ENCODE measurements at regions not wholly inside any gene's neighbourhood (a gene's known extent, or its start where the extent isn't known, plus 50 kb on each side); places are given as distances from the start of the nearest gene placed in this dataset.
"Not testable (repeated sequence)": the region's sequence is repeated elsewhere in the genome, so short reads cannot be mapped to it uniquely, and the experiment has no call there.

DNA sequence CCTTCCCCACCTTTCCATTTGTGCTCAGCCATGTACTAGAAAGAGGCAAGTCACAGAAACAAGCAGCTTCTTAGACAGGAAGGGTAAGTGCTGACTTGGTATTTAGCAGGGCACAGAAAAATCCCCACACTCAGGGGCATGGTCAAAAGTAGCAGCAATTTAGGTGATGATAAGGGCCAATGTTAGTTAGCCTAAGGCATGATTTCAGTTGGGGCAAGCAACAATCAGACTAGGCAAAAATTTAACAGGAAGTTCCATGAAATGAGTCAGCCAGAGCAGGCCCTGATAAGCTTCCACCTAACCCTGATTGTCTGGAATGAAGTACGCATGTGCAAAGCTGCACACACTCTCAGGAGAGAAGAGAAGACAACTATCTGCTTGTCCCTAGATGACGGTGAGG is 423.4 kb upstream of the UBE2E2 start:
- DNase-seq, result no peak

DNA sequence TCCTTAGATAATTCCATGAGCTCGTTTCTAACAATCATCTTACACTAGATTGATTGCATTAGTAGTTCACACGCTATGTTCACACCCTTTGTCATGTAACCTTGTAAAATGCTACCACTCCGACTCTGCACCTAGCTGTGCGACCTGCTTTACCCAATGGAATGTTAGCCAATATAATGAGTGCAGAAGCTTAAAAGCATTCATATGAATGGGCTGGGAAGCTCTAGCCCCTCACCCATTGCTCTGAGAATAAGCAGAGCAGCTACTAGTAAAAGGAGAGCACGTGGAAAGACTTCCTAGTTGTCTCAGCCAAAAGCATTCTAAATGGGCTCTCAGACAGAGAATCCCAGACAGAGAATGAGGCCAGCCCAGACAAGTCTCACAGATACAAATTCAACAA is 410.6 kb upstream of the UBE2E2 start:
- no peak for DNase-seq

DNA sequence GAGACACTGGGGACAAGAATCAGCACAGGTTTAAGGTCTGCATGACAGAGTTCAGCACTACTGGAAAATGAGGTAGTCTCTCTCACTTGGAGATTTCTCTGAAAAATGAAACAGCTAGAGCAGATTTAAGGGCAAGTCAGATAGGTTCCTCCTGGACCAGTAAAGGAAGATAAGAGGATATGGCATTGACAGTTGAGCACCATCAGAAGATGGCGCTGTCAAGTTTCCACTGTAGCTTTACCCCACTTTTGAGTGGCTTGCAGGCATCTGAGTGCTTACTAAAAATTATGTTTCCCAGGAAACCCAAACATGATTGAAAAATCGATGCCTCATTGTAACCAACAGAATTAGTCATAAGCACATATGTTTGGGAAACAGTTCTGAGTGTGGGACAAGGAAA is 407.2 kb upstream of the UBE2E2 start:
- DNase-seq, result no peak

DNA sequence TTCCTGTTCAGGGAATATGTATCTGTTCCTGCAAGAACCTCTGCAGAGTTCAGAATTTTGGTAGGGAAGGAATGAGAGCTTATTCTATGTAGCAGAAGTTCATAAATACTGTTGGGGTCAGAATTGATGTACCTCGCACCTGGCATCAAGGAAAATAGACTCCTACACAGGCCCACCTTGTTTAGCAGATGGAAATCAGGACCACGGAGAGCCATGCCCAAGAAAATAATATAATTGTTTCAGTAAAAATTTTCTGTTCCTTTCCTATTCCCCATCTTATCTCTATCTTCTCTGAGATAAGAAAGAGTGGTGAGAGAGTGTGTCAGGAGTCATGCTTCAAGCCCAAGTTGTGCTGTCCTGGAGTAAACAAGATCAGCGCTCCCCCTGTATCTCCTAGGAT is 404.7 kb upstream of the UBE2E2 start:
- no peak for DNase-seq

DNA sequence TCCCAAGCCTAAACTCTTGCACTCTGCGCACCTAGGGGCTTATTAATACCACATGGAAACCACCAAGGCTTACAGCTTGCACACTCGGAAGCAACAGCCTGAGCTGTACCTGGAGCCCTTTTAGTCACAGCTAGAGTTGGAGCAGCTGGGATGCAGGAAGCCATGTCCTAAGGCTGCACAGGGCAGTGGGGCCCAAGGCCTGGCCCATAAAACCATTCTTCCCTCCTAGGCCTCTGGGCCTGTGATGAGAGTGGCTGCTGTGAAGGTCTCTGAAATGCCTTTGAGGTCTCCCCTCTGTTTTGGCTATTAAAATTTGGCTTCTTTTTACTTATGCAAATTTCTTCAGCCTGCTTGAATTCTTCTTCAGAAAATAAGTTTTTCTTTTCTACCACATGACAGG is 383.9 kb upstream of the UBE2E2 start:
- DNase-seq, result no peak

DNA sequence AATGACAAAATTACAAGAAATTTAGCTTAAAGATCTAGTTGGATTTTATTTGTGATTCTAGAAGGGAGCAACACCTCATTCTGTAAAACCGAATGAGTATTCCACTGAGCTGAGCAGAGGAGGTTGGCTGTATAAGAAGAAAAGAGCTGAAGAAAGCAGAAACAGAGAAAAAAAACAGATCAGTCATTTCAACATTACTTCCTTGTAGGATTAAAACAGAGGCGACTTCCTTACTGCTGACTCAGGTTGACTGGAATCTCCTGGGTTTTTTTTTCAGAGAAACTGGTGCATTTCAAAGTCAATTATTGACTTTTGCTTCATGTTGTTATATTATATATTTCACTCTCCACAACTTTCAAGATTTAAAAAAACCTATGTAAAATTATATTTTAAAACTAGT is 368.1 kb upstream of the UBE2E2 start:
- peak; percentile 17 to 75 (median 56) for DNase-seq

DNA sequence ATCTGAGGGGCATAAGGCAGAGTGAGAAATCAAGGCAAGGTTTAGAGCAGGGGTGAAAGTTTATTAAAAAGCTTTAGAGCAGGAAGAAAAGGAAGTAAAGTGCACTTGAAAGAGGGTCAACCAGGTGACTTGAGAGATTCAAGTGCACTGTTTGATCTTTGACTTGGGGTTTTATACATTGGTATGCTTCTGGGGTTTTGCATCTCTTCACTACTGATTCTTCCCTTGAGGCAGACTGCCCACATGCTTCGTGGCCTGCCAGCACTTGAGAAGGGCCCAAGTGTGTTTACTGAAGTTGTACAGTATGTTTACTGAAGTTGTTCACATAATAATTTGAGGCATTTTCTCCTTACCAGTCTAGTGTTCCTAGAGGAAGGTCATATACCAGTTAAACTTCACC is 367.0 kb upstream of the UBE2E2 start:
- DNase-seq, result no peak

DNA sequence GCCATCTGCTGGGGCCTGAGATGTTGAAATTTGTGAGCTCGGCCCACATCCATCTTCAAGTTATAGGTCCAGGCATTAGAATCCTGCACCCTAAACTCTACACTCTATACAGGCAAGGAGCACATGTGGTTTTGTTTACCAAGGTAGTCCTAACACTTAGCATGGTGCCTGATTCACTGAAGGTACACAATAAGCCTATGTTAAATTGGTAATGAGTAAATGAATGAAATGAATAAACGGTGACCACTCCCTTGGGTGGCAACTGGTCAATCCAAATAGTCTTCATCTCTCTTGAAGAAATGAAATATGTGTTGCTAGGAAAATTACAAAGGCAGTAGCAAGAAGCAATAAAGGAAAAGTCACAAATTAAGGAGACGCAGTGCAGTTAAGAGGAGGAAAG is 359.3 kb upstream of the UBE2E2 start:
- no peak for DNase-seq

DNA sequence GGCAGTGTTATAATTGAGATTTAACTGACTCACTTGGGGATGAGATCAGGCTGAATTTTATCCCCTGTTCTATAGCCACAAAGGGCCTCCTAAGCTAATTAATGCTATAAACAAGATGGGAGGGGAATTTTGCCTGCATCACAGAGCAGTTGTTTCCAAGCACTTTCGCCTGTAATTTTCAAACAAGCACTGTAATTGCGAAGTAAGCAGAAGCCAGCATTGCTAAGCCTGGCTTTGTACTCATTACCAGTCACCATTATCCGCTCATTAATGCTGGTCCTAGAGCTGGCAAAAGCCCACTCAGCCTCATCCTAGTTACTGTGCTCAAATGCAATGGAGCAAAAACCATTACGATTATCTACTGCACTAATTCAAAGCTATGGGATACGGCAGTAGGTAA is 356.6 kb upstream of the UBE2E2 start:
- no peak for DNase-seq

DNA sequence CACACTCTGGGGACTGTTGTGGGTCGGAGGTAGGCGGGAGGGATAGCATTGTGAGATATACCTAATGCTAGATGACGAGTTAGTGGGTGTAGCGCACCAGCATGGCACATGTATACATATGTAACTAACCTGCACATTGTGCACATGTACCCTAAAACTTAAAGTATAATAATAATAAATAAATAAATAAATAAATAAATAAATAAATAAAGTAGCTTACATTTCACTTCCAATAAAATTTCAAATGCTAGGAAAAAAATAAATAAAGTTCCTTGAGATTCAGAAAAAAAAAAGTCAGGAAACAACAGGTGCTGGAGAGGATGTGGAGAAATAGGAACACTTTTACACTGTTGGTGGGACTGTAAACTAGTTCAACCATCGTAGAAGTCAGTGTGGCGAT is 353.5 kb upstream of the UBE2E2 start:
- DNase-seq, result not testable (repeated sequence)

DNA sequence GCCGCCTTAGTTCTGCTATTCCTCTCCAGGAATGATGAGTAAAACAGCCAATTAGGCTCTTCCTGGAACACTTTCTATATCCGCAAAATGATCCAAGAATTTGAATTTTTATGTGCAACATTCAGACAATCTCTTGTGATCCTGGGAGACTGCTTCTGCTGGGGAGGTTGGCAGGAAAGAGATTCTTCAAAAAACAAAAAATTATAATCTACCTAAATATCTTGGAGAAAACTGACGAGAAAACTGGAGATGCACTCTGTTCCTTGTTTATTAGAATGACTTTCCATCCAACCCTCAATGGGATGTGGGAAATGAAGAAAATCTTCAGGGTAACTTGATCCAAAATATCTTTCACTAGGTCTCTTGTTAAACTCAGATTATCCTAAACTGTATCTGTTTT is 346.3 kb upstream of the UBE2E2 start:
- DNase-seq, result no peak

DNA sequence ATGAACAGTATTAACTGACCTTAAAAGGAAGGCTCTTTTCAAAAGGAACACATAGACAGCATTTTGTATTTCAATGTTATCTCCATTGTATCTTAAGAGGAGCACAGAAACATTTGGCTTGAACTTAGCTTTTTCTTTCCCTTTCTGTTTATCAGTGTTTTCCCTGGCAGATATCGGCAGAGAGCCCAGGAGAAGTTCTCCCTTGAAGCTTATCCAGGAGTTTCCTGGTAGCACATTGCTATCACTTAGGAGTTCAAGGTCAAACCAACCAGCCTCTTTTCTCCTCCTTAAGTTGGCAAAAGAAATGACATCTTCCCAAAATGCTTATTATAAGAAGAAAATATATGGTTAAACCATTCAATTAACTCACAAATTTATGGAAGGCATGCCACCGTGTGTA is 344.6 kb upstream of the UBE2E2 start:
- DNase-seq, result no peak

DNA sequence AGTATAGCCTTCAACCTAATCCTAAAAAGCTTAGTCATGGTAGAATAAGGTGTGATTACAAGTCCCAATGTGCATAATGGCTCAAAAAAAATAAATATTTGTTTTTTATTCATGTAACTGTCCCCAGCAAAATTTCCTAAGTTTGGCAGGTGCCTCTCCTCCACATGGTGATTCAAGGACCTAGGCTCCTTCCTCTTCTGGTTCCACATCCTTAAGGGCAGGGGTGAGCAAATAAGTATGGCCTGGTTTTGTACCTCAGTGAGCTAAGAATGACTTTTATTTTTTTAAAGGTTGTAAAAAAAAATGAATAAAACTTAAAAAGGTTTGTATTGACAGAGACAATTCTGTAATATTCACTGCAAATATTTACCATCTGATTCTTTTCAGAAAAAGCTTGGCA is 343.5 kb upstream of the UBE2E2 start:
- DNase-seq, result no peak

DNA sequence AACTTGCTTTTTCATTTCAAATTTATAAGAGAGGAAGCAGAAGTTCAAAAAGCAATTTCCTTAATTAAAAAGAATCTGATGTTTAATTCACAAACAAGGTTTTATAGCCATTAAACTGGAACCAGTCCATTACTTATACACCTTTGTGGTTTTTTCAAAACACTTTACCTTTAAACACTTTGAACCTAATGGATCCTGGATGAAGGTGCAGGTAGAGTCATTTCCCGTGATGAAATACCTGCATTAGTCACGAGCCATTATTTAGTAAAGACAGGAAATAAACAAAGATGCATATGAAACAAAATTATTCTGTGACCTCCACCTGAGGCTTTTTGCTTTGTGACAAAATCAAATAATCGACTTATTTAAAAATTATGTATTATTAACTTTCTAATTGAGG is 341.7 kb upstream of the UBE2E2 start:
- DNase-seq, result no peak

DNA sequence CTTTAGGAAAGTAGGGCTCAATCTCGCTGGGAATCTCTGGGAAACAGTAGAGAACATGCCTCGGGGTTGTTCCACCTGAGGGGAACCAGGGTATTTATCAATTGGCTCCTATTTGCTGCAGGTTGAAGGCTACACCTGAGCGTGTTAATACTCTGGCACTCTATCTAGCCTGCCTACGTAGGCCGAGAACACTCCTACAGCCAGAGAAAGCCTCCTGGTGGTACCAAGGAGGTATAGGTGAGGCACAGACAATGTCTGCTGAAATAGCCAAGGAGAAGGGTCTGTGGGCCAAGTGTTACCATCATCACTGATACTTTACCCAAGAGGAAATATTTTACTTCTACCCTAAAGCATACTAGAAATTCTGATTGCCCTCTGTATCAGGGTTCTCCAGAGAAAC is 341.0 kb upstream of the UBE2E2 start:
- DNase-seq, result no peak

DNA sequence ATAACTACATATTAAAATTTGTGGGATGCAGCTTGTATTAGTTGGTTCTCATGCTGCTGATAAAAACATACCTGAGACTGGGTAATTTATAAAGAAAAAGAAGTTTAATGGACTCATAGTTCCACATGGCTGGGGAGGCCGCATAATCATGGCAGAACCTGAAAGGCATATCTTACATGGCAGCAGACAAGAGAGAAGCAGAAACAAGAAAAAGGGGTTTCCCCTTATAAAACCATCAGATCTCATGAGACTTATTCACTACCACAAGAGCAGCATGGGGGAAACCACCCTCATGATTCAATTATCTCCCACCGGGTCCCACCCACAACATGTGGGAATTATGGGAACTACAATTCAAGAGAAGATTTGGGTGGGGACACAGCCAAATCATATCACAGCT is 320.3 kb upstream of the UBE2E2 start:
- DNase-seq, result peak in 1 of 4 experiments; percentile 17

DNA sequence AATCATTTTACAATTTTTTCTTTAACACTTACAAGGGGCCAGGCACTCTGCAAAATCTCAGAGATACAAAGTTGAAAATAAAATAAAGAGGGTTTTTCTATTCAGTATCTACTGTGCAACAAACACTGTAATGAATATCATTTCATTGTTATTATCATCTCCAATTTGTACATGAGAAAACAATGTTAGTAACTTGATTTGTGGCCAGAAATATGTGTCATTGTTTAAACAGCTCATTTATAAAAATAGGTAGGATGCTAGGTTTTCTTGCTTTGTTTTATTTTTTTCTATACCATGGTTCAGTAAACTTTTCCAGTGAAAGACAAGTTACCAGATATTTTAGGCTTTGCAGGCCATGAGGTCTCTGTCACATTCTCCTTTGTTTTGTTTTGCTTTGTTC is 318.1 kb upstream of the UBE2E2 start:
- no peak for DNase-seq

DNA sequence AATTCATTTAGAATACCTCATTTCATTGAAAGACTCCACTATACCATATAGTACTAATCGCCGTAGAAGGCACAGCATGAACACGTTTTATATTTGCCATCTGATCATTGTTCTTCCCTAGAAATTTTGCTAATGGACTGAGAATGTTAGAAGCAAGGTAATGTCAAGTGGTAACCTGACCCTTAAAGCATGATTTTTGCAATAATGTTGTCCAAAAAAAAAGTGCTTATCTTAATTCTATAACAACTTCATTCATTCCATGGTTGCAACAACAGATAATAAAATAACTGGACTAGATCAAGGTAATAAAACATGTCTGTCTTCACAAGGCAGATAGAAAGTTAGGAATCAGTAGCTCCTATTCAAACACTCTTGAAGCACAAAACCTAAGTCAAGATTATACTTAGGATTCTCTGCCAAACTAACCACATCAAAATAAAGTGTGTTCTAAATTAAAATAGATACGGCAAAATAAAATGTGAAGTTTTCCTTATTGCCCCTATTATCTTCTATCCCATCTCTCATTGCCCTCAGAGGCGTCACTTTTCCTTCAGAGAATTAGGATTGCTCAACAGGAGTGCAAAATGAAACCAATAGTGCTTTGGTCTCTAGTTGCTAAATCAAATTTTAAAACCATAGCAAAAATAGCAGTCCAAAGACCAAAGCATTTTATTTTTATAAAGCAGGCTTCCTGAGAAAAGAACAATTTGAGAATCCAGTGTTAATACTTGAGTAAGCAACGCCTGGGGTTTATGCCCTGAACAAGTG is 317.4 kb upstream of the UBE2E2 start:
- no peak for DNase-seq

DNA sequence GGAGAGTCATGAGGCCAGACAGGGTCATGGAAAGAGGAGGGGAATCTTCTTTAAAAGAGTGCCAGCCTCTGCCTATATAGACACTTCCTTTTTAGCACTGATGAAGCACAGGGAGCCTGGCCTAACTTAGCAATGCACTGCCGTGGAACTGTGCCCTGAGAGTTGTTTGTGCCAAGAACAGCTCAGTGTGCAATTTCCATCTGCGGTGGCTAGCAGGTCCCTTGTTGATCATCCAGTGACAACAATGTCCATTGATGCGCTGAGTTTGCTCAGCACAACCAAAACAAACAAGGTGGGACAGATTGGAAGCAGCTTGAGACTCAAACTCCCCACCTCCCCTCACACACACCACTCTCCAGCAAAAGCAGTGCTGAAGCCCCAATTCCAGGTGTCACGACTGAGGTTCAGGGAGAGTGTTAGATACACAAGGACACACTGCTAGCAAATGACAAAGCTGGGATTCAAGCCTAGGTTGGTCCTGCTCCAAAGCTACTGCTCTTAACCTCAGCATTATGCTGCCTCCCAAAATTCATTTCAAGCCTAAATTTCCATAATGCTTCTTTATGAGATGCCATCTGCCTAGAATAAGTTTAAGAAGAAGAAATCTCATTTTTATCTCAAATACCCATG is 316.6 kb upstream of the UBE2E2 start:
- peak in 3 of 4 experiments; percentile 11 to 21 (median 19) for DNase-seq

DNA sequence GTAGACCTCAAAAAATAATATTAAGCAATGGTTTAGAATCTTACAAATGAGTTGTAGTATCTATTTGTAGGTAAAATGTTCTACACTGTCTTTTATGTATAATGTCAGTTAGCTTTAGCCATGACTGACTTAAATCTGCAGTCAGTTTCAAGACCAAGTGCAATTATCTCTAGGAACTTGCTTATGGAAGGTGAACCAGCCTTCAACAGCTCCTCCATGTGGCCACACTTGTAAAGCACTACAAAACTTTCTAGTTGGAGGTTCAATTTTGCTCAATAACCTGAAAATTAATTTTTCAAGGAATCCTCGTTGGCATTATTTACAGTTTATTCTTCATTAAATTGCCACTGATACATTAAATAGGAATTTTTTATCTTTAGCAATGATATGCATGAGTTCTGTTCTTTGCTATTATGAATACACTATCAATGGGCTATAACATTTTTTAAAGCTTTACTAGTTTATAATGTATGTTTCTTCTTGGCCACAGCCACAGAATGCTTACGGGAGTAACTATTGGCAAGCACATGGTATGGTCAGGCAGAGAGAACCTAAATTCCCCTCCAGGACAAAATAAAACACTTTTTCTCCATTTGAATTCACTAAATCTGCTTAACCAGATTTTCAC is 315.3 kb upstream of the UBE2E2 start:
- DNase-seq, result peak; percentile 52 to 76 (median 66)

DNA sequence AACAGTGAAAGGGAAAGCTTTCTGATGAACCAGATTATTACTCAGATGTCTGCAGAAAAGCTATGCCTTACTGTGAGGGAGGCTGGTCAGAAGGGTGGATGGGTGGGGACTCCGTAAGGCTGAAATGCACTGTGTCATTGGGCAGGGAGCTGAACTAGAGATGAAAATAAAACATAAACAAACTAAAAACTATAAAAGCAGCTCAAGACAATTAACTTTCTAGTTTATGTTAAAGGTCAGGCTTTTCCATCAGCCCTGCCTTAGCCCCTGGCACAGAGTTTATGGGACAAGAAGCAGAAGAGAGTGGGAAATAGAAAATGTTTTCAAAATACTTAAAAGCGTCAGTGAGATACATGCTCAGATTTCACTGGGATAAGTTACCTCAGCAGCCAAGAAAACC is 310.0 kb upstream of the UBE2E2 start:
- DNase-seq, result no peak

DNA sequence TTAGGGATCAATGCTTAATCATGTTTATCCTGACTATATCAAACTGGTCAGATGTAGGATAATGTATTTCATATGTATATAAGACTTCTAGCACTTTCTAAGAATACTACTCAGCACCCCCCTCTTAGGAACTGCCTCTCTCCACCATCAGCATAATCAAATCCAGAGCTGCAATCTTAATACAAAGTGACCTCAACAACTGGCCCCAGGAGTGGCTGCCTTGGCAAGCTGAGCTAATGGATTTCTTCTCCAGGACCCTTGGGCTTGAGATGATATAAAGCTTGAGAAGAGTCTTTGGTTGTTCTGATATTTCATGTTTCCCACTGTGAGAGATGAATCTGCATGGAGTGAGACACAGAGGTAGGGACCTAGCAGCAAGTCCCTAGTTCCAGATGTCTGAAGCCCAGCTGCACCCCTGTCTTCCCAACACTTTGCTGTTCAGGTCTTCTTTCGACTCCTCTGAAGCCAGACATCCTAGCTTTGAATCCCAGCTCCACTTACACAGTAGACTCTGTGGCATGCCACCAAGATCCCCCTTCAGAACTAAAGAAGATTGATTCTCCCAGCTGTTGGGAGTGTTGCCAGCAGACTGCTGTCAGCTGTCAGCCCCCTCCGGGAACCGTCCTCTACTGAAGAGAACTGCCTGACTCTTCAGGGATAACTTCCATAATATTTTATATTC is 309.3 kb upstream of the UBE2E2 start:
- DNase-seq, result no peak

DNA sequence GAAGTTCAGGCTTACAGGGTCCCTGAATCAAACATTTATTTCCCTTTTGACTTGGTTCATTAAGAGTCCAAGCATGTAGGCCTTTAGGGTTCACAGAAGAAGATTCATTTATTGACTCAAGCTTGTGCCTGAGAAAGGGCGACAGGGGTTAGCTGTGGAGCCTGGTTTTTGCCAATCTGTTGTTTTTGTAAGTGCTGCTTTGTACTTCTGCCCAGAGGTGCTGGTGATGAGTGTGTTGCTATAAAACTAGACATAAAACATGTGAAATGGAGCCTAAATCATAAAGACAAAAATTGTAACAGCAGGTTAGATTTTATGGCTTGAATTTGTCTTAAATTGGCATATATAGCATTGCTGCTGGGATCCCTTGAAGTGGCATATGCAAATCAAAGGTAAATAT is 308.3 kb upstream of the UBE2E2 start:
- DNase-seq, result no peak

DNA sequence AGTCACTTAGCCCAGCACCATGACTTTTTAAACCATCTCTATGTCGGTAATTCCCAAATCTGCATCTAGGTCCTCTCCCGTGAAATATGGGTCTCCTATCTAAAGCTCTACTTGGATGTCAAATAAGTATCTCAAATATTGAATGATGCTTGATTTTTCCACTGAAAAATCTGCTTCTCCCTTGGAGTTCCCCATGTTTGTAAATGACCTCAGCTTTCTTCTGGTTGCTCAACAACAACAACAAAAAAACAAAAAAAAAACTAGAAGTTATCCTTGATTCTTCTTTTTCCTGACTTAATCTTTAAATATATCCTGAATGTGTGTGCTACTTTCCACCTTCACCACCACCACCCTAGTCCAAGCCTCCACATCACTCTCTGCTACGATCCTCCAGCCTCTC is 307.5 kb upstream of the UBE2E2 start:
- DNase-seq, result peak in 2 of 4 experiments; percentile 30 to 36

Data from suppressor macrophage (primary cell).